Activated CD8-positive, alpha-beta memory T cell treated with anti-CD3 and anti-CD28 coated beads, Interleukin-2, amount 10 ng/mL, durations not matched to agents 7 days and 5 days (primary cell): ENCODE measurements at regions not wholly inside any gene's neighbourhood (a gene's known extent, or its start where the extent isn't known, plus 50 kb on each side); places are given as distances from the start of the nearest gene placed in this dataset.

Experiments used
- ATAC-seq: fragments of 150-1000 bp; cut with Tn5 transposase; one replicate; pipeline ENCODE4 v1.10.0; 2021; ENCODE audit warnings: moderate library complexity
- CTCF ChIA-PET: fragments of 350-600 bp; sonication (Branson Sonifier 250); formaldehyde crosslinking; loops from one replicate; lab custom pipeline; 2021; ENCODE audit warnings: antibody characterized with exemption; lab: Charles Lee
- DNase-seq: peaks from one replicate; pipeline ENCODE4 v3.0.0-alpha.2; 2020
- H3K27ac Mint-ChIP-seq: one replicate; pipeline ENCODE4 v1.8.0; 2021; ENCODE audit warnings: mild to moderate bottlenecking, mixed read lengths
- H3K27me3 Mint-ChIP-seq: one replicate; pipeline ENCODE4 v1.8.0; 2021; ENCODE audit warnings: mixed read lengths
- H3K36me3 Mint-ChIP-seq: one replicate; pipeline ENCODE4 v1.8.0; 2021; ENCODE audit warnings: mild to moderate bottlenecking, mixed read lengths
- H3K4me1 Mint-ChIP-seq: one replicate; pipeline ENCODE4 v1.8.0; 2021; ENCODE audit warnings: mixed read lengths
- H3K4me3 Mint-ChIP-seq: one replicate; pipeline ENCODE4 v1.8.0; 2021; ENCODE audit warnings: mild to moderate bottlenecking, moderate library complexity, mixed read lengths
- H3K9me3 Mint-ChIP-seq: one replicate; pipeline ENCODE4 v1.8.0; 2022; ENCODE audit warnings: low read depth, mixed read lengths

DNA sequence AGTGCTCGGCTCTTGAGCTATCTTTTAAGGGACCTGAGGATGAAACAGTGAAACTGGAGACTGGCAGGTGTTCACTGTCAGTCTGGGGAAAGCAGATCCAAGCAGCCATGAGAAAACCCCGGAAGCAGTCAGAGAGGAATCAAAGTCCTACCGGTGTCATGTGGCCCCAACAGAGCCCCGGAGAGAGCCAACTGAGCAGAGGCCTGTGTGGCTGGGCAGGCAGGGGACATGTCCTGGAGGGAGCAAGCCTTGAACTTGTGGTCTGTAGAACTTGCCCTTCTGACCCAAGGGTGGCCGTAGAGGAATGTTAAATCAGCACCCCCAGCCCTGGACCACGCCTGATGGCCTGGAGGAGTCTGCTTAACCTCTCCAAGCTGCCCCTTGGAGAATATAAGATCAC is 113.7 kb upstream of the ZNF507 start:
- no peaks in the 10 kb centered on the region for H3K4me1 Mint-ChIP-seq
- ATAC-seq, result no peak
- no peaks in the 10 kb centered on the region for H3K36me3 Mint-ChIP-seq
- no peaks in the 10 kb centered on the region for H3K9me3 Mint-ChIP-seq
- H3K27ac Mint-ChIP-seq, result no peak overlapping the region
- H3K27me3 Mint-ChIP-seq, result no peaks in the 10 kb centered on the region
- H3K4me3 Mint-ChIP-seq, result no peak overlapping the region
- no peak for DNase-seq
- CTCF ChIA-PET, result no interaction called here

DNA sequence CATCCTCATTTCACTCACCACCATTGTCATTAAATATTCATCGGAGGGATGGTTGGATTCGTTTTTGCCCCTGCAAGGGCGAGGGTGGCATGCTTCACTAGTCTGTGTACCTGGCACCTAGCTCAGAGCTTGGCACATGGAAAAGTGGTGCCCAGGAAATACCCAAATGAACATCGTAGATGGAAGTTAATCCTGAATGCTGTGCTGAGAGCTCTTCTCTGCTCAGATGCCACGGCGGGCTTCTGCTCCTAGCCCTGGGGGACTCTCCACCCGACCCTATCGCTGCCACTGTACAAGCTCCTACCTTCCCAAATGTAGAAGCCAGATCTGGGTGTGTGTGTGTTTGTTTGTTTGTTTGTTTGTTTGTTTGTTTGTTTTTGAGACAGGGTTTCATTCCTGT is 113.0 kb upstream of the ZNF507 start:
- ATAC-seq (no peak), DNase-seq (no peak)
- H3K4me1 Mint-ChIP-seq, result no peaks in the 10 kb centered on the region
- H3K36me3 Mint-ChIP-seq, result no peaks in the 10 kb centered on the region
- H3K27me3 Mint-ChIP-seq, result no peaks in the 10 kb centered on the region
- no peak overlapping the region for H3K4me3 Mint-ChIP-seq
- CTCF ChIA-PET, result no interaction called here
- H3K27ac Mint-ChIP-seq, result no peak overlapping the region
- no peaks in the 10 kb centered on the region for H3K9me3 Mint-ChIP-seq

DNA sequence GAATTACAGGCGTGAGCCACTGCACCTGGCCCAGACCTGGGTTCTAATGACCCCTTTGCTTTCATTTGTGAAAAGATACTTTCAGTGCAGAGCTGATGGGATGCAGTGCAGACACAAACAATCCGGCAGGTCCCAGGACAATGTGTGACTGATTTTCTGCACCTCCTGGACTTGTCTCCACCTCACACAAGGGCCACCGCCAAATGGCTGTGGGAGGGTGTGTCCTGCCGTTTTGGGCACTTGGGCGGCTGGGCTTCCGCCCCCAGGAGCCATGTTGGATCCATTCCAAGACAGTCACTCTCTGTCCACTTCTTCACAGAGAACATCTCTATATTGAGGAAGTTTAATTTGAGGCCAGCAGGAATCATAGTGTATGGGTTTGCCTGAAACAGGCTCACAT is 112.3 kb upstream of the ZNF507 start:
- DNase-seq, result no peak

DNA sequence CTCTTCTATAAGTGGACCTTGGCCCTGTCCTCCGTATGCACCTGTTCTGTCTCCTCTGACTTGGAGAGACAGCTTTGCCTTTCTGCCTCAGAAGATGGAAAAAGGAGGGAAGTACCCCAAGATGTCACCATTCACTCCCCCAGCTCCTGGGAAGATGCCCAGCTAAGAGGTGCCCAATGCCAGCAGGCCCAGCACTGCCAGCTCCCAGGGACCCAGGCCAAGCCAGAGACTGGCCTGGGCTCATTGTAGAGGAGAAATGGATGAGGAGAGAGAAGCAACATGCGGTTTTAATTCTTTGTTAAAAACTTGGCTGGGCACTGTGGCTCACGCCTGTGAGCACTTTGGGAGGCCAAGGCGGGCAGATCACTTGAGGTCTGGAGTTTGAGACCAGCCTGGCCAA is 111.5 kb upstream of the ZNF507 start:
- ATAC-seq (no peak), DNase-seq (no peak)
- Mint-ChIP-seq H3K9me3 (no peaks in the 10 kb centered on the region), H3K27ac (no peak overlapping the region), H3K4me1 (no peaks in the 10 kb centered on the region), H3K36me3 (no peaks in the 10 kb centered on the region), H3K27me3 (no peaks in the 10 kb centered on the region), H3K4me3 (no peak overlapping the region)
- CTCF ChIA-PET, result interaction anchor here (0.6 kb wide), 1 partner anchor 611 kb away, joined by 5 read pairs; no protein-coding TSS in a partner anchor

More for the DNA sequence above, 112.3 kb upstream of the ZNF507 start:
- H3K27ac Mint-ChIP-seq, result no peak overlapping the region
- no peak for ATAC-seq
- no peaks in the 10 kb centered on the region for H3K9me3 Mint-ChIP-seq
- CTCF ChIA-PET, result no interaction called here
- no peaks in the 10 kb centered on the region for H3K36me3 Mint-ChIP-seq
- H3K4me3 Mint-ChIP-seq, result no peak overlapping the region
- H3K4me1 Mint-ChIP-seq, result no peaks in the 10 kb centered on the region
- H3K27me3 Mint-ChIP-seq, result no peaks in the 10 kb centered on the region

- no peak overlapping the region for H3K4me3 Mint-ChIP-seq
- no peak overlapping the region for H3K27ac Mint-ChIP-seq
- H3K36me3 Mint-ChIP-seq, result no peaks in the 10 kb centered on the region
- no peaks in the 10 kb centered on the region for H3K4me1 Mint-ChIP-seq
- CTCF ChIA-PET, result no interaction called here
- ATAC-seq (no peak), DNase-seq (no peak)
- H3K9me3 Mint-ChIP-seq, result no peaks in the 10 kb centered on the region
- no peaks in the 10 kb centered on the region for H3K27me3 Mint-ChIP-seq
Measured at GRCh38 chr19:32234663-32235217, 110.7 kb upstream of the ZNF507 start.

GRCh38 chr19:32238076-32238475 is 107.3 kb upstream of the ZNF507 start:
- CTCF ChIA-PET, result no interaction called here
- ATAC-seq, result no peak
- H3K27ac Mint-ChIP-seq, result no peak overlapping the region
- no peaks in the 10 kb centered on the region for H3K27me3 Mint-ChIP-seq
- no peak overlapping the region for H3K4me3 Mint-ChIP-seq
- DNase-seq, result no peak
- H3K36me3 Mint-ChIP-seq, result no peaks in the 10 kb centered on the region
- no peaks in the 10 kb centered on the region for H3K4me1 Mint-ChIP-seq
- H3K9me3 Mint-ChIP-seq, result no peaks in the 10 kb centered on the region

GRCh38 chr19:32240316-32240715 is 105.1 kb upstream of the ZNF507 start:
- Mint-ChIP-seq H3K4me1 (no peaks in the 10 kb centered on the region), H3K9me3 (no peaks in the 10 kb centered on the region), H3K27ac (no peak overlapping the region), H3K36me3 (no peaks in the 10 kb centered on the region), H3K27me3 (no peaks in the 10 kb centered on the region), H3K4me3 (no peak overlapping the region)
- DNase-seq, result no peak
- no peak for ATAC-seq
- CTCF ChIA-PET, result interaction anchor here (1.1 kb wide), 1 partner anchor 16 kb away, joined by 4 read pairs; no protein-coding TSS in a partner anchor

DNA sequence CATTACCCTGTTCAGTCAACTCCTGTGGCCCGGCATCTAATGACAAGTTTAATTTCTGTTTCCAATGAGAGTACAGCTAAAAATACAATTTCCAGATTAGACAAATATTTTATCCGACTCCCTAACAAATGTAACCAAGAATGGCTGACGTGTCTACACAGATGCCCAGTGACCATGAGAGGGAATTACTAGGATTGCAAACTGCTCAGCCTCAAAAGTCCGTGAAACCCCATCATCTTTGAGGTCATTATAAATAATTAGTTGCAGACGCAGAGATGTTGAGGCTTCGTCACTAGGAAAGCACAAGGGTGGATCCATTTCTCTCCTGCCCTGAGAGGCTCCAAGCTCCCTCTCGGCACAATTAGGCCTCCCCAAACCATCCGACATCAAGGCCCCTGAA is 104.1 kb upstream of the ZNF507 start:
- H3K36me3 Mint-ChIP-seq, result no peaks in the 10 kb centered on the region
- ATAC-seq (no peak), DNase-seq (no peak)
- H3K9me3 Mint-ChIP-seq, result no peaks in the 10 kb centered on the region
- H3K4me1 Mint-ChIP-seq, result no peaks in the 10 kb centered on the region
- H3K4me3 Mint-ChIP-seq, result no peak overlapping the region
- no peak overlapping the region for H3K27ac Mint-ChIP-seq
- CTCF ChIA-PET, result interaction anchor here (1.6 kb wide), 1 partner anchor 17 kb away, joined by 6 read pairs; no protein-coding TSS in a partner anchor
- no peaks in the 10 kb centered on the region for H3K27me3 Mint-ChIP-seq

GRCh38 chr19:32241932-32242710 is 103.3 kb upstream of the ZNF507 start:
- no peak overlapping the region for H3K4me3 Mint-ChIP-seq
- CTCF ChIA-PET, result interaction anchor here (1.6 kb wide), 1 partner anchor 18 kb away, joined by 6 read pairs; no protein-coding TSS in a partner anchor
- no peaks in the 10 kb centered on the region for H3K4me1 Mint-ChIP-seq
- ATAC-seq (no peak), DNase-seq (no peak)
- H3K36me3 Mint-ChIP-seq, result no peaks in the 10 kb centered on the region
- H3K27me3 Mint-ChIP-seq, result no peaks in the 10 kb centered on the region
- no peak overlapping the region for H3K27ac Mint-ChIP-seq
- no peaks in the 10 kb centered on the region for H3K9me3 Mint-ChIP-seq

- no peaks in the 10 kb centered on the region for H3K4me1 Mint-ChIP-seq
- H3K27me3 Mint-ChIP-seq, result no peaks in the 10 kb centered on the region
- CTCF ChIA-PET, result no interaction called here
- H3K9me3 Mint-ChIP-seq, result no peaks in the 10 kb centered on the region
- ATAC-seq (no peak), DNase-seq (no peak)
- H3K36me3 Mint-ChIP-seq, result no peaks in the 10 kb centered on the region
- no peak overlapping the region for H3K4me3 Mint-ChIP-seq
- no peak overlapping the region for H3K27ac Mint-ChIP-seq
Measured at GRCh38 chr19:32246006-32246405, 99.4 kb upstream of the ZNF507 start.

- no peak overlapping the region for H3K4me3 Mint-ChIP-seq
- no peaks in the 10 kb centered on the region for H3K9me3 Mint-ChIP-seq
- CTCF ChIA-PET, result interaction anchor here (0.6 kb wide), 1 partner anchor 593 kb away, joined by 3 read pairs; no protein-coding TSS in a partner anchor
Measured at GRCh38 chr19:32251634-32252332, 93.6 kb upstream of the ZNF507 start.

DNA sequence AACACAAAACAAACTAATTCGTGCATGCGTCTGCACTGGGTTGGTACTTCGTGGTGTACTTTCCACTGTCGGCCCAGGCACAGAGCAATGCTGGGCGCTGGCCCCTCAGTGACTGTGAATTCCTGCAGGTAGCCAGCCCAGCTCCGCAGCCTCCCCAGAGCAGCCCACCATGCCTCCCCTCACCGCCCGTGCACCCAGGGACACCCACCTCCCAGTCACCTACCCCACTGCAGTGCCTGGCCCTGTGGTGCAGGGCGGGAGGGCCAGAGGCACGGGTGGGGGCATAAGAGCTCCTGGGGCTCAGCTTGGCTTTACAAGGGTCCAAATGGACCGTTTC is 93.1 kb upstream of the ZNF507 start:
- CTCF ChIA-PET, result interaction anchor here (0.6 kb wide), 1 partner anchor 593 kb away, joined by 3 read pairs; no protein-coding TSS in a partner anchor
- no peak for ATAC-seq
- no peak overlapping the region for H3K27ac Mint-ChIP-seq
- no peak for DNase-seq
- no peaks in the 10 kb centered on the region for H3K27me3 Mint-ChIP-seq
- no peak overlapping the region for H3K4me3 Mint-ChIP-seq
- H3K9me3 Mint-ChIP-seq, result no peaks in the 10 kb centered on the region
- peaks cover 2% of the 10 kb centered on the region for H3K4me1 Mint-ChIP-seq
- no peaks in the 10 kb centered on the region for H3K36me3 Mint-ChIP-seq

More at GRCh38 chr19:32251634-32252332, 93.6 kb upstream of the ZNF507 start:
- no peaks in the 10 kb centered on the region for H3K36me3 Mint-ChIP-seq
- no peak for DNase-seq
- H3K4me1 Mint-ChIP-seq, result peaks cover 2% of the 10 kb centered on the region
- H3K27ac Mint-ChIP-seq, result no peak overlapping the region
- H3K27me3 Mint-ChIP-seq, result no peaks in the 10 kb centered on the region
- no peak for ATAC-seq

GRCh38 chr19:32253683-32254508 is 91.5 kb upstream of the ZNF507 start:
- Mint-ChIP-seq H3K4me3 (no peak overlapping the region), H3K4me1 (peaks cover 2% of the 10 kb centered on the region), H3K9me3 (no peaks in the 10 kb centered on the region), H3K27me3 (no peaks in the 10 kb centered on the region), H3K27ac (no peak overlapping the region), H3K36me3 (no peaks in the 10 kb centered on the region)
- ATAC-seq, result no peak
- no peak for DNase-seq
- CTCF ChIA-PET, result no interaction called here
